NCI-H1694 (cell line): ENCODE measurements at regions not wholly inside any gene's neighbourhood (a gene's known extent, or its start where the extent isn't known, plus 50 kb on each side); places are given as distances from the start of the nearest gene placed in this dataset.

ENCODE experiments used
- DNase-seq: peaks from one replicate; lab custom pipeline; 2025; lab: John Stamatoyannopoulos, UW

GRCh38 chr20:54364365-54364764, 111.0 kb upstream of the DOK5 start:
- no peak for DNase-seq

- DNase-seq: no peak
Observed at GRCh38 chr20:54364919-54365318, 110.5 kb upstream of the DOK5 start.

- no peak for DNase-seq
Observed at GRCh38 chr20:54366669-54367344, 108.6 kb upstream of the DOK5 start.

- no peak for DNase-seq
Observed at GRCh38 chr20:54368570-54368969, 106.8 kb upstream of the DOK5 start.

GRCh38 chr20:54372313-54372712, 103.1 kb upstream of the DOK5 start:
- DNase-seq: no peak

- DNase-seq: no peak
Observed at GRCh38 chr20:54377992-54378773, 97.2 kb upstream of the DOK5 start.

GRCh38 chr20:54379893-54380584, 95.4 kb upstream of the DOK5 start:
- no peak for DNase-seq

- no peak for DNase-seq
Observed at GRCh38 chr20:54382419-54382818, 93.0 kb upstream of the DOK5 start.

- no peak for DNase-seq
Observed at GRCh38 chr20:54385746-54386145, 89.6 kb upstream of the DOK5 start.

- DNase-seq: no peak
Observed at GRCh38 chr20:54389596-54390280, 85.7 kb upstream of the DOK5 start.

- DNase-seq: no peak
Observed at GRCh38 chr20:54397292-54398140, 77.9 kb upstream of the DOK5 start.

GRCh38 chr20:54398814-54399213, 76.6 kb upstream of the DOK5 start:
- no peak for DNase-seq

GRCh38 chr20:54405540-54405939, 69.9 kb upstream of the DOK5 start:
- DNase-seq: no peak

- DNase-seq: no peak
Observed at GRCh38 chr20:54407459-54407858, 67.9 kb upstream of the DOK5 start.

- no peak for DNase-seq
Observed at GRCh38 chr20:54415967-54416366, 59.4 kb upstream of the DOK5 start.

- no peak for DNase-seq
Observed at GRCh38 chr20:54416770-54417169, 58.6 kb upstream of the DOK5 start.

GRCh38 chr20:54419531-54419930, 55.9 kb upstream of the DOK5 start:
- no peak for DNase-seq
